A549 (cell line): ENCODE measurements at regions not wholly inside any gene's neighbourhood (a gene's known extent, or its start where the extent isn't known, plus 50 kb on each side); places are given as distances from the start of the nearest gene placed in this dataset.

Source experiments
- ATAC-seq, 2 experiments: fragments of 200-7000 bp in 1 of 2; fragments of >200 bp in 1 of 2; cut with Nextera tagmentation in 1 of 2; cut with Tn5 transposase in 1 of 2; 3 replicates each; pipeline versions ENCODE4 v1.8.0 to v1.9.1; 2018 to 2020; ENCODE audit warnings: mild to moderate bottlenecking in 1 of 2, moderate library complexity in 1 of 2
- CTCF ChIA-PET: fragments of 300-600 bp; sonication (Branson Sonifier 250); formaldehyde crosslinking; extraction: SDS; loops from one replicate; lab custom pipeline; 2021; ENCODE audit warnings: antibody characterized with exemption, inconsistent platforms; lab: Yijun Ruan, JAX
- POLR2A ChIA-PET: fragments of 350-600 bp; formaldehyde crosslinking; extraction: SDS; loops from one replicate; lab custom pipeline; 2021; ENCODE audit warnings: antibody characterized with exemption, inconsistent platforms; lab: Yijun Ruan, JAX
- DNase-seq, 2 experiments: peaks; one replicate each; pipeline versions ENCODE4 v3.0.0 to v3.0.0-alpha.2; 2011 to 2016; ENCODE audit warnings: low read depth in 1 of 2, low spot score in 1 of 2
- FAIRE-seq: peaks from 2 replicates; lab custom pipeline; 2011; peaks lifted over from hg19 to GRCh38; lab: Jason Lieb, UNC
- H3K27ac ChIP-seq, 2 experiments: fragments of >200 bp; sonication (Bioruptor Twin); formaldehyde crosslinking; 3 replicates each; pipeline ENCODE4 v1.5.1; 2016 to 2017
- H3K4me1 ChIP-seq: fragments of >200 bp; sonication (Bioruptor Twin); formaldehyde crosslinking; 3 replicates; pipeline ENCODE4 v1.6.1; 2016
- H3K4me2 ChIP-seq: fragments of >200 bp; sonication (Bioruptor Twin); formaldehyde crosslinking; 3 replicates; pipeline ENCODE4 v1.6.1; 2016
- H3K4me3 ChIP-seq: fragments of >200 bp; sonication (Bioruptor Twin); formaldehyde crosslinking; 3 replicates; pipeline ENCODE4 v1.5.1; 2016
- H3K9me3 ChIP-seq: fragments of >200 bp; sonication (Bioruptor Twin); formaldehyde crosslinking; 3 replicates; pipeline ENCODE4 v1.6.1; 2016
- BHLHE40 ChIP-seq: IDR thresholded peaks from 2 replicates; pipeline ENCODE4 v1.6.1; 2012; ENCODE audit warnings: low read depth, low read length, inconsistent platforms
- CBX2 ChIP-seq: fragments of 200-600 bp; sonication (generic); IDR thresholded peaks from 2 replicates; pipeline ENCODE4 v1.6.1; 2016; ENCODE audit warnings: low read depth, mild to moderate bottlenecking, borderline replicate concordance
- CEBPB ChIP-seq, 2 experiments: fragments of >200 bp in 1 of 2; sonication (Bioruptor Twin) in 1 of 2; formaldehyde crosslinking in 1 of 2; IDR thresholded peaks; 2 replicates each; pipeline ENCODE4 v1.6.1; 2012 to 2016
- EP300 ChIP-seq, 2 experiments: fragments of >200 bp; sonication (Bioruptor Twin); formaldehyde crosslinking; IDR thresholded peaks; 2 replicates in 1 of 2; 3 replicates in 1 of 2; pipeline ENCODE4 v1.6.1; 2016 to 2017
- ESRRA ChIP-seq: fragments of 150-350 bp; IDR thresholded peaks from 2 replicates; pipeline ENCODE4 v1.6.1; 2014; ENCODE audit warnings: mild to moderate bottlenecking, low read length, borderline replicate concordance
- HEYL ChIP-seq: fragments of 250-450 bp; sonication (Bioruptor Pico); IDR thresholded peaks from 2 replicates; pipeline ENCODE4 v1.8.0; 2021; ENCODE audit warnings: mild to moderate bottlenecking, moderate library complexity
- KDM5A ChIP-seq: fragments of 200-600 bp; sonication (generic); IDR thresholded peaks from 2 replicates; pipeline ENCODE4 v1.6.1; 2016; ENCODE audit warnings: antibody characterized with exemption, mild to moderate bottlenecking
- MAFK ChIP-seq: fragments of 450-650 bp; IDR thresholded peaks from 2 replicates; pipeline ENCODE4 v1.6.1; 2014; ENCODE audit not compliant: partially characterized antibody
- MAZ ChIP-seq: fragments of 150-350 bp; IDR thresholded peaks from 2 replicates; pipeline ENCODE4 v1.6.1; 2014; ENCODE audit warnings: antibody characterized with exemption, low read depth, low read length, borderline replicate concordance
- NR3C1 ChIP-seq: fragments of >200 bp; sonication (Bioruptor Twin); formaldehyde crosslinking; IDR thresholded peaks from 3 replicates; pipeline ENCODE4 v1.6.1; 2017
- PHF8 ChIP-seq: fragments of 200-600 bp; sonication (generic); IDR thresholded peaks from 2 replicates; pipeline ENCODE4 v1.6.1; 2016; ENCODE audit warnings: low read depth, mild to moderate bottlenecking, antibody characterized with exemption, moderate library complexity, borderline replicate concordance
- POLR2AphosphoS2 ChIP-seq: conservative IDR thresholded peaks from 2 replicates; pipeline ENCODE4 v1.6.1; 2012; ENCODE audit warnings: low read length, improper control_type of control experiment, inconsistent platforms
- ZC3H11A ChIP-seq: fragments of 450-650 bp; IDR thresholded peaks from 2 replicates; pipeline ENCODE4 v1.6.1; 2014; ENCODE audit warnings: antibody characterized with exemption, mild to moderate bottlenecking
- ZSCAN20 ChIP-seq: fragments of 250-450 bp; sonication (Bioruptor Pico); IDR thresholded peaks from 2 replicates; pipeline ENCODE4 v1.8.0; 2022; ENCODE audit warnings: mild to moderate bottlenecking, moderate library complexity
- WGBS: methylation state at CpG from one replicate; pipeline ENCODE4 v1.1.6; 2017; ENCODE audit errors: missing lambda C conversion rate; 5-methylcytosine and 5-hydroxymethylcytosine counted together
- TF ChIP-seq, protein P1 (sequence below): IDR thresholded peaks from 2 replicates; pipeline ENCODE4 v1.6.1; 2012
- TF ChIP-seq, protein P2 (sequence below): fragments of 250-450 bp; sonication (Bioruptor Pico); IDR thresholded peaks from 2 replicates; pipeline ENCODE4 v1.5.0; 2021; ENCODE audit warnings: mild to moderate bottlenecking, moderate library complexity, borderline replicate concordance
- TF ChIP-seq, protein P3 (sequence below): fragments of 150-350 bp; IDR thresholded peaks from 2 replicates; pipeline ENCODE4 v1.6.1; 2014; ENCODE audit warnings: low read depth, mild to moderate bottlenecking, low read length
- TF ChIP-seq, protein P4 (sequence below): IDR thresholded peaks from 2 replicates; pipeline ENCODE4 v1.6.1; 2012; ENCODE audit warnings: low read depth, borderline replicate concordance

DNA sequence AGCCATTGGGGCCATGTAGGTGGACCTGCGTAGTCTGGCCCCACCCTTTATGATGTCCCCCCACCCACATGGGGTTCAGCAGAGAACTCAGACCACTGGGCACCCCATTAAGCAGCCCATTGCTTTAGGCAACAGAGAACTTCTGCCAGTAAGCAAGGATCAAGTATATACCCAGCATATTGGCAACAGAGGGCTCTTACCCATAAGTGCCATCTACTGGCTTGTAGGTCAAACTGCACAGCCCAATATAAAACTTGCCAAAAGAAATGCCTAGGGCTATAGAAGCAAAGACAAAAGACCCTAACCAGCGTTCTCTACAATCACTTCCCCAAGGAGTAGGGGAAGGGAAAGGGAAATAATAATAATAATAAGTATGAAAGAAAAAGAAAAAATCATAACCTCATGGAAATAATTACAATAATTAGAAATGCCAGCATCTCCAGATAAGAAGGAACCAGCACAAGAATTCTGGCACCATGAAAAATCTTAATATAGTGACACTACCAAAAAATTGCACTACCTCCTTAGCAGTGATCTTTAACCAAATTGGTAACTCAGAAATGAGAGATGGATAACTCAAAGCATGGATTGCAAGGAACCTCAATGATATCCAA, 1090.7 kb downstream of the FAT4 start:
- peak in 1 of 2 experiments; percentile 1 for DNase-seq
- Histone ChIP-seq H3K27ac (no peak overlapping the region), H3K9me3 (no peaks in the 10 kb centered on the region), H3K4me2 (no peak overlapping the region), H3K4me3 (no peak overlapping the region), H3K4me1 (no peaks in the 10 kb centered on the region)
- TF ChIP-seq, protein P1, sequence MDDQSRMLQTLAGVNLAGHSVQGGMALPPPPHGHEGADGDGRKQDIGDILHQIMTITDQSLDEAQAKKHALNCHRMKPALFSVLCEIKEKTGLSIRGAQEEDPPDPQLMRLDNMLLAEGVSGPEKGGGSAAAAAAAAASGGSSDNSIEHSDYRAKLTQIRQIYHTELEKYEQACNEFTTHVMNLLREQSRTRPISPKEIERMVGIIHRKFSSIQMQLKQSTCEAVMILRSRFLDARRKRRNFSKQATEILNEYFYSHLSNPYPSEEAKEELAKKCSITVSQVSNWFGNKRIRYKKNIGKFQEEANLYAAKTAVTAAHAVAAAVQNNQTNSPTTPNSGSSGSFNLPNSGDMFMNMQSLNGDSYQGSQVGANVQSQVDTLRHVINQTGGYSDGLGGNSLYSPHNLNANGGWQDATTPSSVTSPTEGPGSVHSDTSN: no peak
- TF ChIP-seq KDM5A (no peak), PHF8 (no peak), NR3C1 (no peak), MAFK (no peak), ZC3H11A (no peak), POLR2AphosphoS2 (no peak), ZSCAN20 (no peak), MAZ (no peak)
- TF ChIP-seq, protein P2, sequence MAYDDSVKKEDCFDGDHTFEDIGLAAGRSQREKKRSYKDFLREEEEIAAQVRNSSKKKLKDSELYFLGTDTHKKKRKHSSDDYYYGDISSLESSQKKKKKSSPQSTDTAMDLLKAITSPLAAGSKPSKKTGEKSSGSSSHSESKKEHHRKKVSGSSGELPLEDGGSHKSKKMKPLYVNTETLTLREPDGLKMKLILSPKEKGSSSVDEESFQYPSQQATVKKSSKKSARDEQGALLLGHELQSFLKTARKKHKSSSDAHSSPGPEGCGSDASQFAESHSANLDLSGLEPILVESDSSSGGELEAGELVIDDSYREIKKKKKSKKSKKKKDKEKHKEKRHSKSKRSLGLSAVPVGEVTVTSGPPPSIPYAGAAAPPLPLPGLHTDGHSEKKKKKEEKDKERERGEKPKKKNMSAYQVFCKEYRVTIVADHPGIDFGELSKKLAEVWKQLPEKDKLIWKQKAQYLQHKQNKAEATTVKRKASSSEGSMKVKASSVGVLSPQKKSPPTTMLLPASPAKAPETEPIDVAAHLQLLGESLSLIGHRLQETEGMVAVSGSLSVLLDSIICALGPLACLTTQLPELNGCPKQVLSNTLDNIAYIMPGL (CRISPR knock-in tag): no peak
- TF ChIP-seq, protein P3, sequence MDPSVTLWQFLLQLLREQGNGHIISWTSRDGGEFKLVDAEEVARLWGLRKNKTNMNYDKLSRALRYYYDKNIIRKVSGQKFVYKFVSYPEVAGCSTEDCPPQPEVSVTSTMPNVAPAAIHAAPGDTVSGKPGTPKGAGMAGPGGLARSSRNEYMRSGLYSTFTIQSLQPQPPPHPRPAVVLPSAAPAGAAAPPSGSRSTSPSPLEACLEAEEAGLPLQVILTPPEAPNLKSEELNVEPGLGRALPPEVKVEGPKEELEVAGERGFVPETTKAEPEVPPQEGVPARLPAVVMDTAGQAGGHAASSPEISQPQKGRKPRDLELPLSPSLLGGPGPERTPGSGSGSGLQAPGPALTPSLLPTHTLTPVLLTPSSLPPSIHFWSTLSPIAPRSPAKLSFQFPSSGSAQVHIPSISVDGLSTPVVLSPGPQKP: no peak
- no peak for FAIRE-seq
- 0% methylated on average over 1 of the region's 2 CpGs for WGBS
- ChIA-PET CTCF (no interaction called here), POLR2A (no interaction called here)
- ATAC-seq: no peak

DNA sequence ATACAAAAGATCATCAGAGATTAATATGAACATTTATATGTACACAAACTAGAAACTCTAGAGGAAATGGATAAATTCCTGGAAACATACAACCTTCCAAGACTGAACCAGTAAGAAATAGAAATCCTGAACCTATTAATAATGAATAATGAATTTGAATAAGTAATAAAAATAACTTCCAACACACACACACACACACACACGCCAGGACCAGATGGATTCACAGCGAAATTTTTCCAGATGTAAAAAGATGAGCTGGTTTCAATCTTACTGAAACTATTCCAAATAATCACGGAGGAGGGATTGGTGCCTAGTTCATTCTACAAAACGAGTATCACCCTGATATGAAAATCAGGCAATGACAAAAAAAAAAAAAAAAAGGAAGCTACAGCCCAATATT, 1095.0 kb downstream of the FAT4 start:
- Histone ChIP-seq H3K27ac (no peak overlapping the region), H3K4me3 (no peak overlapping the region), H3K4me2 (no peak overlapping the region), H3K9me3 (no peaks in the 10 kb centered on the region), H3K4me1 (no peaks in the 10 kb centered on the region)
- ATAC-seq (no peak), FAIRE-seq (no peak), DNase-seq (no peak)
- WGBS: 10% methylated on average over 4 of the region's 4 CpGs
- POLR2A ChIA-PET: no interaction called here
- no peak for TF ChIP-seq POLR2AphosphoS2
- TF ChIP-seq EP300 (IDR thresholded peaks at IDR 0.05): no peak
- TF ChIP-seq PHF8: no peak
- no peak for TF ChIP-seq CBX2
- TF ChIP-seq CEBPB (IDR thresholded peaks at IDR 0.05): no peak
- TF ChIP-seq BHLHE40: no peak
- TF ChIP-seq, protein P2 (CRISPR knock-in tag): no peak
- TF ChIP-seq, protein P4, sequence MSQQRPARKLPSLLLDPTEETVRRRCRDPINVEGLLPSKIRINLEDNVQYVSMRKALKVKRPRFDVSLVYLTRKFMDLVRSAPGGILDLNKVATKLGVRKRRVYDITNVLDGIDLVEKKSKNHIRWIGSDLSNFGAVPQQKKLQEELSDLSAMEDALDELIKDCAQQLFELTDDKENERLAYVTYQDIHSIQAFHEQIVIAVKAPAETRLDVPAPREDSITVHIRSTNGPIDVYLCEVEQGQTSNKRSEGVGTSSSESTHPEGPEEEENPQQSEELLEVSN: no peak
- no peak for TF ChIP-seq ESRRA
- no peak for TF ChIP-seq HEYL (CRISPR knock-in tag)
- CTCF ChIA-PET: interaction anchor here (0.9 kb wide), 1 partner anchor 130 kb away, joined by 3 read pairs; no protein-coding TSS in a partner anchor
